Erythroblast (primary cell): ENCODE measurements at regions not wholly inside any gene's neighbourhood (a gene's known extent, or its start where the extent isn't known, plus 50 kb on each side); places are given as distances from the start of the nearest gene placed in this dataset.

Experiments used
- GATA1 ChIP-seq: IDR thresholded peaks from 2 replicates; pipeline ENCODE4 v1.6.1; 2011; ENCODE audit warnings: low read depth, mild to moderate bottlenecking, control low read depth, low read length, moderate library complexity
- POLR2A ChIP-seq: IDR thresholded peaks from 2 replicates; pipeline ENCODE4 v1.6.1; 2011; ENCODE audit warnings: mild to moderate bottlenecking, low read length

DNA sequence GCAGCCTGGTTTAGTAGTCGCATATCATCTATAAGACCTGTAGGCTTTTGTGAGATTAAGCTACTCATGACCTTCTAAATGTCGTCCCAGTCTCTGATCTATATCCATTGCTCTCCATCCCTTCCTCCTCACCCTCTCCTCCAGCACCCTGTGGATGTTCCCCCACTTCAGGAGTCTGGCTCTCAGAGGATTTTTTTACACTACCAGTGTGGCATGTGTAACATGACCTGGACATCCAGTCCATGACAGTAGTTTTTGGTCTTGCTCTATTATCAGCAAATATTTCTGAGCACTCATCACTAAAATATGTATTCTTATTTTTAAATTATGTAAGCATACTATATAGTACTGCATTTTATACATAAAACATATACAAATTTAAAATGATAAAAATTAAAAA, 142.1 kb downstream of the DYRK2 start:
- TF ChIP-seq POLR2A = no peak
- no peak for TF ChIP-seq GATA1
